Thyroid gland (tissue), 4 donors: ENCODE measurements at regions not wholly inside any gene's neighbourhood (a gene's known extent, or its start where the extent isn't known, plus 50 kb on each side); places are given as distances from the start of the nearest gene placed in this dataset.

Source experiments
- DNase-seq, 2 donors: peaks; one replicate each; pipeline ENCODE4 v3.0.0-alpha.2; 2019
- H3K27ac ChIP-seq, 3 donors: fragments of 200-600 bp; sonication (generic); 1 replicate in 2 of 3; 2 replicates in 1 of 3; pipeline ENCODE4 v1.5.1; 2016 to 2019; ENCODE audit warnings: mild to moderate bottlenecking in 1 of 3, moderate library complexity in 1 of 3
- H3K27me3 ChIP-seq: fragments of 200-600 bp; sonication (generic); one replicate; pipeline ENCODE4 v1.5.1; 2019
- H3K36me3 ChIP-seq, 2 donors: fragments of 200-600 bp; sonication (generic); one replicate each; pipeline ENCODE4 v1.5.1; 2016 to 2019
- H3K4me1 ChIP-seq, 2 donors: fragments of 200-600 bp; sonication (generic); one replicate each; pipeline ENCODE4 v1.5.1; 2017 to 2019
- H3K4me3 ChIP-seq, 3 donors: fragments of 200-600 bp; sonication (generic); replicated peaks in 1 of 3; 1 replicate in 2 of 3; 2 replicates in 1 of 3; pipeline ENCODE4 v1.5.1; 2016; ENCODE audit warnings: mild to moderate bottlenecking in 1 of 3
- H3K9me3 ChIP-seq: fragments of 200-600 bp; sonication (generic); one replicate; pipeline ENCODE4 v1.5.1; 2017
- POLR2A ChIP-seq, 2 donors: fragments of 450-650 bp; IDR thresholded peaks; one replicate each; pipeline ENCODE4 v1.6.1; 2017; ENCODE audit warnings: antibody characterized with exemption in 2 of 2, mild to moderate bottlenecking in 2 of 2, moderate library complexity in 1 of 2
- WGBS, 2 donors: methylation state at CpG; one replicate each; pipeline ENCODE4 v1.1.5; 2017; 5-methylcytosine and 5-hydroxymethylcytosine counted together
- intact Hi-C: fragments of 100-400 bp; cut with DNase I; formaldehyde crosslinking; loops from one replicate; pipeline ENCODE4 v1.15.1; 2023
- TF ChIP-seq, protein P1 (sequence below), 6 experiments: fragments of 200-600 bp in 3 of 6; fragments of 450-650 bp in 3 of 6; sonication (generic) in 3 of 6; IDR thresholded peaks; one replicate each; pipeline ENCODE4 v1.5.1; 2016 to 2019; ENCODE audit warnings: antibody characterized with exemption in 6 of 6, mild to moderate bottlenecking in 2 of 6, inconsistent platforms in 1 of 6, moderate library complexity in 1 of 6

DNA sequence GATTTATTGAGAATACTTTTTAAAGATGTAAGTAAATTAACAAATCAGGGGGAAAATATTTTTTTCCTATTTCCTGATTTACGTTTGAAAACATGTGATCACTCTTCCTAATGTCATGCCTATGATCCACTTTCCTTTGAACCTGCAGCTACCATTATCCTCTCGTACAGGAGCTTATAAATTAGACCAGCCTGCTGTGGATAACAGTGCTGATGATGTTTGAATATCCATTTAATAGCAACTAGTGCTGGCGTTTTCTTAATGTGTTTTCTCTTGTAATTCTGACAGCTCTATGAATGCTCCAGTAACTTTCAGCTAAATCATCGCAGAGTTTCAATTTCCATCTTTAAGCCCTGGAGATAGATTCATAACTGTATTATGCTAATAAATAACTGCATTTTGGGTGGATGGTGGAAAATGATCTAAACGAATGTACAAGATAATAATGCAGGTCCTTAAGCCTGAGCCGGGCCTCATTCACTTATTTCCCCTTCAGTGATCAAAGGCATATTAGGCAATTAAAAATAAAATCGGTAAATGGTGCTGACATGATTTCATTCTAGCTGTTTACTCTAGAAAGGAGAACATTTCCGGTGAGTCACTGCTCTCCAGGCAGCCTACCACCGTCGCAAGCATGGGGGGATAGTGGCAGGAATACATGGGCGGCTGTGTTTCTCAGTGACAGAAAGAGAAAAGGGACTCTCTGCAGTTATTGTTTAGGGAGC lies 58.5 kb upstream of the SLC24A5 start:
- Histone ChIP-seq H3K27me3 (no peaks in the 10 kb centered on the region), H3K4me1 (peaks cover 0 to 19% of the 10 kb centered on the region in 2 donors), H3K27ac (no peak overlapping the region), H3K4me3 (no peak overlapping the region), H3K36me3 (no peaks in the 10 kb centered on the region), H3K9me3 (no peaks in the 10 kb centered on the region)
- TF ChIP-seq, protein P1, sequence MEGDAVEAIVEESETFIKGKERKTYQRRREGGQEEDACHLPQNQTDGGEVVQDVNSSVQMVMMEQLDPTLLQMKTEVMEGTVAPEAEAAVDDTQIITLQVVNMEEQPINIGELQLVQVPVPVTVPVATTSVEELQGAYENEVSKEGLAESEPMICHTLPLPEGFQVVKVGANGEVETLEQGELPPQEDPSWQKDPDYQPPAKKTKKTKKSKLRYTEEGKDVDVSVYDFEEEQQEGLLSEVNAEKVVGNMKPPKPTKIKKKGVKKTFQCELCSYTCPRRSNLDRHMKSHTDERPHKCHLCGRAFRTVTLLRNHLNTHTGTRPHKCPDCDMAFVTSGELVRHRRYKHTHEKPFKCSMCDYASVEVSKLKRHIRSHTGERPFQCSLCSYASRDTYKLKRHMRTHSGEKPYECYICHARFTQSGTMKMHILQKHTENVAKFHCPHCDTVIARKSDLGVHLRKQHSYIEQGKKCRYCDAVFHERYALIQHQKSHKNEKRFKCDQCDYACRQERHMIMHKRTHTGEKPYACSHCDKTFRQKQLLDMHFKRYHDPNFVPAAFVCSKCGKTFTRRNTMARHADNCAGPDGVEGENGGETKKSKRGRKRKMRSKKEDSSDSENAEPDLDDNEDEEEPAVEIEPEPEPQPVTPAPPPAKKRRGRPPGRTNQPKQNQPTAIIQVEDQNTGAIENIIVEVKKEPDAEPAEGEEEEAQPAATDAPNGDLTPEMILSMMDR (IDR thresholded peaks at IDR 0.05), result no peak
- no peak for TF ChIP-seq POLR2A (IDR thresholded peaks at IDR 0.05)
- DNase-seq, result no peak
- intact Hi-C loops, result no loop called here
- 56 to 61% methylated on average over 11 of the region's 11 CpGs for WGBS, 2 donors

GRCh38 chr15:48063411-48063985 lies 57.3 kb upstream of the SLC24A5 start:
- TF ChIP-seq, protein P1 (IDR thresholded peaks at IDR 0.05), result no peak
- no peak for TF ChIP-seq POLR2A (IDR thresholded peaks at IDR 0.05)
- Histone ChIP-seq H3K27ac (no peak overlapping the region), H3K27me3 (no peaks in the 10 kb centered on the region), H3K4me3 (no peak overlapping the region), H3K9me3 (no peaks in the 10 kb centered on the region), H3K4me1 (peaks cover 0 to 19% of the 10 kb centered on the region in 2 donors), H3K36me3 (no peaks in the 10 kb centered on the region)
- WGBS, 2 donors, result 72 to 88% methylated on average over 2 of the region's 2 CpGs
- DNase-seq, result no peak
- intact Hi-C loops, result no loop called here

- TF ChIP-seq POLR2A (IDR thresholded peaks at IDR 0.05), result no peak
- TF ChIP-seq, protein P1 (IDR thresholded peaks at IDR 0.05), result no peak
- Histone ChIP-seq H3K27me3 (no peaks in the 10 kb centered on the region), H3K9me3 (no peaks in the 10 kb centered on the region), H3K4me1 (peaks cover 0 to 17% of the 10 kb centered on the region in 2 donors), H3K4me3 (no peak overlapping the region), H3K36me3 (no peaks in the 10 kb centered on the region), H3K27ac (no peak overlapping the region)
- intact Hi-C loops, result no loop called here
- no peak for DNase-seq
- 79 to 82% methylated on average over 2 of the region's 2 CpGs for WGBS, 2 donors
Observed at GRCh38 chr15:48064421-48064820, 56.4 kb upstream of the SLC24A5 start.

DNA sequence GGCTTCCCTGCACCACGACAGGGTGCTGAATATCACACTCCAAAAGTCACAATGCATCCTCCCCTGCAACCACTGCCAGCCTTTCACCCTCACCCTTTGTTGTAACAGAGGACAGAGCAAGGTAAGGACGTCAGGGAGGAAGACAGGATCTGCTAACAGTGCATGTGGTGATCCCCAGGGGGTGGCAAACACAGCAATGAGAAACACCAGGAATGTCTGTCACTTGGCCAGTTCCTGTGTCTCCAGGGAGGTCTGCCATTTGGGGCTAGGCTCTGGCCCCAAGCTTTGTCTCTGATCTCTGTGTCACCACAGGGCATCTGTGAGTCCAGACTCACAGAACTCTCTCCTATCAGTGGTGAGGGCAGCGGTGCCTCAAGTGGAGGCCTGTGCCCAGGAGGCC lies 54.3 kb upstream of the SLC24A5 start:
- intact Hi-C loops, result no loop called here
- 66 to 76% methylated on average over 3 of the region's 3 CpGs for WGBS, 2 donors
- Histone ChIP-seq H3K27ac (no peak overlapping the region), H3K9me3 (no peaks in the 10 kb centered on the region), H3K4me3 (no peak overlapping the region), H3K4me1 (peaks cover 0 to 6% of the 10 kb centered on the region in 2 donors), H3K27me3 (no peaks in the 10 kb centered on the region), H3K36me3 (no peaks in the 10 kb centered on the region)
- DNase-seq, result no peak
- TF ChIP-seq POLR2A (IDR thresholded peaks at IDR 0.05), result no peak
- TF ChIP-seq, protein P1 (IDR thresholded peaks at IDR 0.05), result no peak
